NCI-H345 treated with DMSO at 0.1 percent for 48 hours (cell line): ENCODE measurements at regions not wholly inside any gene's neighbourhood (a gene's known extent, or its start where the extent isn't known, plus 50 kb on each side); places are given as distances from the start of the nearest gene placed in this dataset.
"Not testable (repeated sequence)": the region's sequence is repeated elsewhere in the genome, so short reads cannot be mapped to it uniquely, and the experiment has no call there.

Source experiments
- DNase-seq: peaks from one replicate; lab custom pipeline; 2025; ENCODE audit not compliant: unreplicated experiment; lab: John Stamatoyannopoulos, UW

DNA sequence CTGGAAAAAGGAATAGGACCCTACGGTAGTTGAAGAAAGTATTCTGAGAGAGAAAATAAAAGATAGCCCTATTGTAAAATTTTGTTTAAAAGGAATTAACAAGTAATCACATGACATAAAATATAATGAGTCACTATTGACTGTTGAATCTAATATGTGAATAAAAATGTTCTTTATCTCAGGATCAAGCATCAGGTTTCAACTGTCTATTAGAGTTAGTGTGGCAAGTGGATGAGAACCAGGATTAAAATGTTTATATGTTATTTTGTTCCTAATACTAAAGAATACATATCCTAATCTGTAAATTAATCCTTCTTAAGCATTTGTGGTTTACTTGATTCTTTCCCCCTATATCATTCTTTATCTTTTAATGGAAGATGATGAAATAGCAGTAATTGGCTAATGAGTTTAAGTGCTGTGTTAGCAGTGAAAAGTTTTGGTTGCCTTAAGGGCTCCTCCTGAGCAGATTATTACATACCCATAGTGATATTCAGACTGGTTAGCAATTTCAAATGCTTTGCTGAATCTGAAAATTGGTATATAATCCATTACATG lies 101.8 kb upstream of the BCHE start:
- no peak for DNase-seq

DNA sequence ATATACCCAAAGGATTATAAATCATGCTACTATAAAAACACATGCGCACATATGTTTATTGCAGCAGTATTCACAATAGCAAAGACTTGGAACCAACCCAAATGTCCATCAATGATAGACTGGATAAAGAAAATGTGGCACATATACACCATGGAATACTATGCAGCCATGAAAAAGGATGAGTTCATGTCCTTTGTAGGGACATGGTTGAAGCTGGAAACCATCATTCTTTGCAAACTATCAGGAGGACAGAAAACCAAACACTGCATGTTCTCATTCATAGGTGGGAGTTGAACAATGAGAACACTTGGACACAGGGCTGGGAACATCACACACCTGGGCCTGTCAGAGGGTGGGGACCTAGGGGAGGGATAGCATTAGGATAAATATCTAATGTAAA lies 98.9 kb upstream of the BCHE start:
- not testable (repeated sequence) for DNase-seq

DNA sequence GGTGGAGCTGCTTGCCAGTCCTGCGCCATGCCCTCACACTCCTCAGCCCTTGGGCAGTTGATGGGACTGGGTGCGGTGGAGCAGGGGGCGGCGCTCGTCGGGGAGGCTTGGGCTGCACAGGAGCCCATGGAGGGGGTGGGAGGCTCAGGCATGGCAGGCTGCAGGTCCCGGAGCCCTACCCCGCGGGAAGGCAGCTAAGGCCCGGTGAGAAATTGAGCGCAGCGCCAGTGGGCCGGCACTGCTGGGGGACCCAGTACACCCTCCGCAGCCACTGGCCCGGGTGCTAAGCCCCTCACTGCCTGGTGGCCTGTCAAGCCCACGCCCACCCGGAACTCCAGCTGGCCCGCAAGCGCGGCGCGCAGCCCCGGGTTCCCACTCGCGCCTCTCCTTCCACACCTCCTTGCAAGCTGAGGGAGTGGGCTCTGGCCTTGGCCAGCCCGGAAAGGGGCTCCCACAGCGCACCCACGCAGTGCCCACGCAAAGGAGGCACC lies 87.1 kb upstream of the BCHE start:
- DNase-seq: not testable (repeated sequence)

DNA sequence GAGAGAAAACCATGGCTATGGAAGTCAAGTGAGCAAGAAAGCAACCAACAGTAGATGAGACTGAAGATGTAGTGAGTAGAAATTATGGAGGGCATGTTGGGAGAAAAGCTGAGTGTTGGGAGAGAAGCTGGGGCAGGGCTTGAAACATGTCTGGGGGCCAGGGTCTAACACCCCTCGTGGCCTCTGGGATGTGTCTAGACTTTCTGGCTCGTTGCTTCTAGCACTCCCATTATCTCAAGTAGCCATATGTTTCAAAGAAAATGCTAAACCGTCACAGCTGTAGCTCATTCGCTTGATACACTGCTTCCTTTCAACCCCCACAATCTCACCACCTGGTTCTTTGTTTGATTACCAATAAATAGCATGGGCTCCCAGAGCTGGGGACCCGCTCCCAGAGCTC lies 83.8 kb upstream of the BCHE start:
- DNase-seq: no peak

DNA sequence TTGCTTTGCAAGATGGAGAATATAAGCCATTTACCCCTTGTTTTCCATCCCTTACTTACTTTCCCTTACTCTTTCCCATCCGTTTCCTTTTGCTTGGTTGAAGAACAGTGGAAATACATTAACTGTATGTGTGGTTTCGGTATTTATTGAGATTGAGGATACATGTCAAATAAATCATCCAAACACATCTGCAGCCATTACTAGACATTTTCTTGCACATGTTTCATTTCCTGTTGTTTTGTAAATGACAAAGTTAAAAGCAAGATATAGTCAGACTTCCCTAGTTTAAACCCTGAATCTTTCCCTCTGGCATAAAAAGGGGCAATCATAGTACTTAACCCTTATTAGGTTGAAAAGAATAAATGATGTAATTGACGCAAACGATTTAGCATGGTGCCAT lies 82.1 kb upstream of the BCHE start:
- DNase-seq: no peak

DNA sequence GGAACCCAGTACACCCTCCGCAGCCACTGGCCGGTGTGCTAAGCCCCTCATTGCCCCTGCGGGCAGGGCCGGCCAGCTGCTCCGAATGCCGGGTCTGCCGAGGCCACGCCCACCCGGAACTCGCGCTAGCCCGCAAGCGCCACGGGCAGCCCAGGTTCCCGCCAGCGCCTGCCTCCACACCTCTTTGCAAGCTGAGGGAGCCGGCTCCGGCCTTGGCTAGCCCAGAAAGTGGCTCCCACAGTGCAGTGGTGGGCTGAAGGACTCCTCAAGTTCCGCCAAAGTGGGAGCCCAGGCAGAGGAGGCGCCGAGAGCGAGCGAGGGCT lies 81.4 kb upstream of the BCHE start:
- DNase-seq: no peak

DNA sequence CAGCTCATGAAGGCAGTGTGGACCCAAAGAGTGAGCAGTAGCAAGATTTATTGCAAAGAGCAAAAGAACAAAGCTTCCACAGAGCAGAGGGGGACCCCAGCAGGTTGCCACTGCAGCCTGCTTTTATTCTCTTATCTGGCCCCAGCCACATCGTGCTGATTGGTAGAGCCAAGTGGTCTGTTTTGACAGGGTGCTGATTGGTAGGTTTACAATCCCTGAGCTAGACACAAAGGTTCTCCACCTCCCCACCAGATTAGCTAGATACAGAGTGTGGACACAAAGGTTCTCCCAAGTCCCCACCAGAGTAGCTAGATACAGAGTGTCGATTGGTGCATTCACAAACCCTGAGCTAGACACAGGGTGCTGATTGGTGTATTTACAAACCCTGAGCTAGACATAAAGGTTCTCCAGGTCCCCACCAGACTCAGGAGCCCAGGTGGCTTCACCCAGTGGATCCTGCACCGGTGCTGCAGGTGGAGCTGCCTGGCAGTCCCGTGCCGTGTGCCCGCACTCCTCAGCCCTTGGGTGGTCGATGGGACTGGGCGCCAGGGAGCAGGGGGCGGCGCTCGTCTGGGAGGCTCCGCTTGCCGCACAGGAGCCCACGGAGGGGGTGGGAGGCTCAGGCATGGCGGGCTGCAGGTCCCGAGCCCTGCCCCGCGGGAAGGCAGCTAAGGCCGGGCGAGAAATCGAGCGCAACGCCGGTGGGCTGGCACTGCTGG lies 80.9 kb upstream of the BCHE start:
- DNase-seq: not testable (repeated sequence)

DNA sequence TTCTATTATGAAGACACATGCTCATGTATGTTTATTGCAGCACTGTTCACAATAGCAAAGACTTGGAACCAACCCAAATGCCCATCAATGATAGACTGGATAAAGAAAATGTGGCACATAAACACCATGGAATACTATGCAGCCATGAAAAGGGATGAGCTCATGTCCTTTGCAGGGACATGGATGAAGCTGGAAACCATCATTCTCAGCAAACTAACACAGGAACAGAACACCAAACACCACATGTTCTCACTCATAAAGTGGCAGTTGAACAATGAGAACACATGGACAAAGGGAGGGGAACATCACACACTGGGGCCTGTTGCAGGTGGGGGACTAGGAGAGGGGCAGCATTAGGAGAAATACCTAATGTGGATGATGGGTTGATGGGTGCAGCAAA lies 77.9 kb upstream of the BCHE start:
- not testable (repeated sequence) for DNase-seq

DNA sequence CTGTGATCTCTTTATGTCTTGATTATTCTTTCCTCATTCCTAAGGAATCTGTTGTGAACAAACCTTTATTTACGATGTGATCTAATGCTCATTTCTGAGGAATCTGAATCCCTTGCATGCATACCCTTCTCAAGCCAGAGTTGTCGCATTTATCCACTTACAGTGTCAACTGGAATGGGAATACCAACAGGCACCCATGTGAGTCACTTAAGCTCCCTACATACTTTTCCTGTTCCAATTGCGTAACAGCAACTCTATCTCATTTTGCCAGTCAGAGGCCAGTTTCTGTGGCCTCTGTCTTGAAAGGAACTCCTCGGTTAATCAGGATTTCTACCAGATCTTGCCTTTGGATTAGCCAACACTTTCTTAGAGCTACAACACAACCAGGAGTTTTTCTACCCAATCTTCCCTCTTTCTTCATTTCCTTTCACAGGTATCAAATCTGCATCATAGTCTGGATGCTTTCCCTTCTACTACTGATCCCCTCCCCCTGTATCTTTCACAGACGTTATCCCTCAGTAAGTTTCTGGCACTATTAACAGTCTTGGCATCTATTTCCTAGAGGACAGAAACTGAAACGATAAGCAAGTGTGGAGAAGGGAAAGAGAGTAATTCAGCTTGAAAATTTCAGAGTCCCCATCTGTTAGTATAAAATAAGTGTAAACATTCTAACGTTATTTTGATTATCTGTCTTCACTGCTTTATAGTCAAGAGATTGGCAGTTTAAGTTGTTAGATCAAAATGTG lies 66.8 kb upstream of the BCHE start:
- no peak for DNase-seq

DNA sequence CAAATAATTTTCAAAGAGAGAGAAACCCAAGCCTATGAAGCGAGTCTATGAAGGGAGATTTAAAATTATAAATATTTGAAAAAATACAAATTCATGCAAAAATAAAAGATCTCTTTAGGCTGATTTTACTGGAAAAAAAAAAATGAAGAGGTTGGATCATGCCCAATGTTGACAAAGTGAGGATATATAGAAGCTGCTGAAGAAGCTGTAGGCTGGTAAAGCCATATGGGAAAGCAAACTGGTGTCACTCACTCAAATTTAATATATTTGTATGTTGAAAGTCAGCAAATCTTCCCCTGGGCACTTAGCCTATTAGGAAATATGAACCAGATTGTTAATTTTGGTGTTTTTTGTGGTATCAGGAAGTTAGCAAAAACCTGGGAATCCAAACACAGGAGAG lies 61.8 kb upstream of the BCHE start:
- DNase-seq: no peak

DNA sequence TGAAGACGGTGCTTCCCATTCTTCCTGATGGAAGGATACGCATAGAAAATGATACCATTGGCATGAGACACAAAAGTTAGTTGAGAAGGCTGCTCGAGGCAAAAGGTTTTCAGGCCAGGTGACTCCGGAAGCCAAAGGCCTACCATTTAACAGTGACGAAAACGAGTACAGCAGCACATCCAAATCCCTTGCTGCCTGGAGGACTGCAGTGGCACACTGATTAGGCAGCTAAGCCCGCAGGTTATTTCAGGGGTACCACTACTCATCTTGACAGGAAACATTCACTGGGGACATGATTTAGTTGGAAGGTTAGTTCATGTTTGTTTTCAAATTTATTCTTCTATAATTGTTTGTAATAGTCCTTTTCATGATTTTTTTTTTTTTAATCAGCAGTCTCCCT lies 59.9 kb upstream of the BCHE start:
- no peak for DNase-seq

DNA sequence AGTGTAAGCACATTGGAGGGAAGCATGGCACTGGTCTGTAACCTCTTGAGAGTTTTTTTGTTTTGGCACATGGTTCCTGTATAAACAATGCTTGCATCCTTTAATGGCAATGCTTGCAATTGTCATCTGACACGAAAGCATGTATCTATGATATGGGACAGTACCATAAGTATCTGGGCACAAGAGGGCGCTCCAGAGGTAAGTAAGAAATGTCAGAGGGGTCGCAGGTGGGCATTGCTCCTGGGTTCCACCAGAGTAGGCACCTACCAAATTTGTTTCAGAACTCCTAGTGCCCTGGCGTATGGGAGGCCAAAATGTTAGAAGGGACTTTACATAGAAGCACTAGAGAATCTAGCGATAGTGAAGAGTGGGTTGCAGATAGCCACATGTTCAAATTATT lies 58.7 kb upstream of the BCHE start:
- no peak for DNase-seq

DNA sequence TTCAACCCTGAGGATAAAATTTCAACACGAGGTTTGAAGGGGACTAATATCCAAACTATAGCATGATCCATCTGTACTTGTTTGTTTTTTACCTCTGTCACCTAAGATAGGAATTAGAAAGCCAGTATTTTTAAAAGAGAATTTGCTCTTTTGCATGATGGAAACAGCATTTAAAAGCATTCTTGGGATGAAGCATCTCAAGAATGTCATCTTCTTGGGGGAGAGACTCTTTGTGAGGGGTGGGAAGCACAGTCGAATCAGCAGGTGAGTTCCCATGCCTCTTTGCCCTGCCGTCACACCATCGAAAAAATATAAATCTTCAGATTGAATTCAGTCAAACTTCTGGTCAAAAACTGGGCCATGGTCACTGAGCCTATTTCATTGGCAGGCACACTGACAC lies 55.3 kb upstream of the BCHE start:
- no peak for DNase-seq
